ENCODE measurements at regions not wholly inside any gene's neighbourhood (a gene's known extent, or its start where the extent isn't known, plus 50 kb on each side); places are given as distances from the start of the nearest gene placed in this dataset.

DNA sequence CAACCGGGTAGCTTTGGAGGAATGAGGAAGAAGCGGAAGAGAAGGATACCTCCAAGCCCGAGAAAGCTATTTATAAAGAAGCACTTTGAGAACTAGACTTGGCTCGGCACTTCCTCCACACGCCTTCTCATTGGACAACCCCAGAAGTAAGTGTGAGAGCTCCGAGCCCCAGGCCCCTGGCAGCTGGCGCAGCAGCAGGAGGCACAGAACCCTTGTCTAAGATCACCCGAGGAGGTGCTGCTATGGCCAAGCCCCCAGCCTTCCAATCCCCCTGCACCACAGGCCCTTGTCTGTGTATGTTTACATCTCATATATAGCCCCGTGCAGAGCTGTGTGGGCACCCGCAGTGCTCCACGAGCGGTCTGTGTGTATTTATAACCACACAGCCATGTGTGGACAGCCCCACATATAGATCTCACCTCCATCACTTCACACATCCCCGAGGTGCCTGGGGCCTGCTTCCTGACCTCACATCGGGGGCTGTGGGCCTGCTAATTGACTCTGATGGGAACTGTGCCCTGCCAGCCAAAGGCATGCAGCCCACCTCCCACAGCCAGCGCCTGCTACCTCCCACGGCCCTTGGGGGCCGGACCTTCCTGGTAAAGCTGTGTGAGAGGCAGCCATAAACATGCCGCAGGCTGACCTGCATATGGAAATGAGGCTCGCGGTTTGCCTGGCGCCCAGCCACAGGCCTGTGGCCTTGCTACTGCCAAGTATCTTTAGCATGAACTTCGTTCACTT, 96.1 kb downstream of the C17orf67 start:
- no peak for DNase-seq

DNA sequence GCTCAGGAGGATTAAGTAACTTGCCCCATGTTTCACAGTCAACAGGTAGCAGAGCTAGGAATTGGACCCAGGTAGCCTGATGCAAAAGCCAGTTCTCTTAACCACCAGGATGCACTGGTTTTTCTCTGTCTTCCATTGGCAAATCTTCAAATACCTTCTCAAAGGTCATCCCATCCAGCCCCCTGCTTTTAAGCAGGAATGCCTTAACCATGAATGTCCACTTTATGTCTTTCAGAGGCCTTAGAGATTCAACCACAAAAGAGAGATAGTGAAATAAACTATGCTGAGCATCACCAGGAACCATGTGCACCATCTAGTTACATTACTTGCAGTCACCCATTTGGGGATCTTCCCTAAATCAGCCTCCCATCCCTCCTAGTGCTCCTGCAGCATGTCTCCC, 94.3 kb downstream of the C17orf67 start:
- no peak for DNase-seq

DNA sequence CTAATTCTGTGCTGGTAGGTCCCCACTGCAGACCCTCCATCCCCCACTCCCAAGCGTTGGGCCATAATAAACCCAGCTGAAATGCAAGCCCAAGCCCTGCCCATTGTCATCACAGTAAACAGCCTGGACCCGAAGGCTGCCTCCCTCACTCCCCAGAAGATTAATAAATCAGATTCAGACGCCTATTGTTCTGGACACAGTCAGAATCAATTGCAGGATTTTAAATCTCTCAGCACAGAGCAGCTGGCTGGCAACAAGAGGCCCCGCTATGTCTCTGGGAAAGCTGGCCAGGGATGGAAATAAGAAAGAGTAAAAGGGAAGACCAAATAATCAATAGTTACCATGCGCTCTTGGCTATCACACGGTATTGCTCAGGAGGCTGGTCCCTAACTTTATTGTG, 93.9 kb downstream of the C17orf67 start:
- no peak for DNase-seq

DNA sequence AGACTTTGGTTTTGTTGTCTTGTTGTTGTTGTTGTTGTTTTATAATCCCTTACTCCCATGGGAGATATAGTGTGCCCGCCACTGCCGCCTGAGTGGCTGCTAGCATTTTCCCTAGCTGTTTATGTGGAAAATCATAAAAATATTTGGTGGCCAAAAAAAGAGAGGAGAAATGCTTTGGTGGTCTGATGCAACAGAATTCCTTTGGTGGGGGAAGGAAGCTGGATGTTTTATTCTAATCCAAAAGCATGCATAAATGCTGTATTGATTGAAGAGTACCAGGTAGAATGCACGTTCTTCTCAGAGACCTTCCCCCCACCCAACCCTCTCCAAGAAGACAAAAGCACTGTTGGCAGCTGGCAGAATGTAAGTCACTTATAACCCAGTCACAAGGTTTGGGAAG, 93.2 kb downstream of the C17orf67 start:
- DNase-seq: no peak
